Activated CD8-positive, alpha-beta memory T cell treated with anti-CD3 and anti-CD28 coated beads, Interleukin-2, amount 50 U/mL, for 1 hour (primary cell): ENCODE measurements at regions not wholly inside any gene's neighbourhood (a gene's known extent, or its start where the extent isn't known, plus 50 kb on each side); places are given as distances from the start of the nearest gene placed in this dataset.
"Not testable (repeated sequence)": the region's sequence is repeated elsewhere in the genome, so short reads cannot be mapped to it uniquely, and the experiment has no call there.

Source experiments
- DNase-seq: peaks from one replicate; pipeline ENCODE4 v3.0.0-alpha.2; 2020; ENCODE audit errors: extremely low read depth

- no peak for DNase-seq
These were observed 194.5 kb downstream of the ZNF608 start for GRCh38 chr5:124551939-124552279.

GRCh38 chr5:124550731-124551130, 195.7 kb downstream of the ZNF608 start:
- no peak for DNase-seq

GRCh38 chr5:124549891-124550436, 196.5 kb downstream of the ZNF608 start:
- no peak for DNase-seq

GRCh38 chr5:124546643-124547042, 199.8 kb downstream of the ZNF608 start:
- DNase-seq = no peak

GRCh38 chr5:124544366-124545055, 201.9 kb downstream of the ZNF608 start:
- DNase-seq = no peak

- DNase-seq = no peak
These were observed 207.5 kb downstream of the ZNF608 start for GRCh38 chr5:124538931-124539330.

- DNase-seq = no peak
These were observed 208.2 kb downstream of the ZNF608 start for GRCh38 chr5:124538191-124538590.

GRCh38 chr5:124537522-124537921, 208.9 kb downstream of the ZNF608 start:
- DNase-seq = no peak

- DNase-seq = no peak
These were observed 209.3 kb downstream of the ZNF608 start for GRCh38 chr5:124537107-124537506.

GRCh38 chr5:124536333-124536732, 210.1 kb downstream of the ZNF608 start:
- DNase-seq = no peak

GRCh38 chr5:124530916-124531315, 215.5 kb downstream of the ZNF608 start:
- DNase-seq = no peak

GRCh38 chr5:124528838-124529237, 217.6 kb downstream of the ZNF608 start:
- no peak for DNase-seq

GRCh38 chr5:124527220-124527991, 219.0 kb downstream of the ZNF608 start:
- no peak for DNase-seq

GRCh38 chr5:124526079-124526478, 220.4 kb downstream of the ZNF608 start:
- not testable (repeated sequence) for DNase-seq

- DNase-seq = no peak
These were observed 221.7 kb downstream of the ZNF608 start for GRCh38 chr5:124524552-124525232.

- no peak for DNase-seq
These were observed 222.5 kb downstream of the ZNF608 start for GRCh38 chr5:124523897-124524296.

- no peak for DNase-seq
These were observed 223.4 kb downstream of the ZNF608 start for GRCh38 chr5:124522992-124523391.

- no peak for DNase-seq
These were observed 224.8 kb downstream of the ZNF608 start for GRCh38 chr5:124521461-124522230.

GRCh38 chr5:124519396-124519795, 227.0 kb downstream of the ZNF608 start:
- DNase-seq = no peak

GRCh38 chr5:124516567-124516966, 229.9 kb downstream of the ZNF608 start:
- DNase-seq = no peak

GRCh38 chr5:124515497-124516245, 230.8 kb downstream of the ZNF608 start:
- no peak for DNase-seq
